Left lung (tissue), 4 donors: ENCODE measurements at regions not wholly inside any gene's neighbourhood (a gene's known extent, or its start where the extent isn't known, plus 50 kb on each side); places are given as distances from the start of the nearest gene placed in this dataset.
"Not testable (repeated sequence)": the region's sequence is repeated elsewhere in the genome, so short reads cannot be mapped to it uniquely, and the experiment has no call there.

Experiments
- ATAC-seq: fragments of 200-7000 bp; cut with Tn5 transposase; one replicate; pipeline ENCODE4 v1.9.1; 2020; ENCODE audit warnings: moderate library complexity
- DNase-seq, 4 donors: peaks; one replicate each; pipeline ENCODE4 v3.0.0-alpha.2; 2013 to 2020
- H3K27ac ChIP-seq, 2 donors: fragments of 200-600 bp; sonication (generic) in 1 of 2; one replicate each; pipeline versions ENCODE4 v1.5.0 to v1.8.0; 2020 to 2021
- H3K27me3 ChIP-seq, 2 donors: fragments of 200-600 bp; sonication (generic) in 1 of 2; one replicate each; pipeline versions ENCODE4 v1.5.0 to v1.8.0; 2020 to 2021
- H3K36me3 ChIP-seq, 2 donors: fragments of 200-600 bp; sonication (generic) in 1 of 2; one replicate each; pipeline versions ENCODE4 v1.5.0 to v1.8.0; 2020 to 2021
- H3K4me1 ChIP-seq, 2 donors: fragments of 200-600 bp; one replicate each; pipeline ENCODE4 v1.8.0; 2021
- H3K4me3 ChIP-seq, 2 donors: fragments of 200-600 bp; sonication (generic) in 1 of 2; one replicate each; pipeline versions ENCODE4 v1.5.0 to v1.8.0; 2020 to 2021; ENCODE audit warnings: mild to moderate bottlenecking in 1 of 2
- H3K9me3 ChIP-seq, 2 donors: fragments of 200-600 bp; sonication (generic) in 1 of 2; one replicate each; pipeline versions ENCODE4 v1.5.0 to v1.8.0; 2020 to 2021
- intact Hi-C, 2 donors: fragments of 100-400 bp; cut with DNase I; formaldehyde crosslinking; loops; one replicate each; pipeline versions ENCODE4 v1.11.2 to v1.14.2; 2022
- donor health status: DM: no; HTN: yes; CAD: no.
- donor health status: DM: no; HTN: no; CAD: no.

GRCh38 chr1:800397-800796 is 113.9 kb upstream of the OR4F16 start:
- H3K9me3 ChIP-seq, H3K36me3 ChIP-seq, H3K27me3 ChIP-seq, H3K4me3 ChIP-seq, DNase-seq, ATAC-seq, H3K27ac ChIP-seq, intact Hi-C loops, H3K4me1 ChIP-seq: not testable (repeated sequence)

- intact Hi-C loops = not testable (repeated sequence)
Observed at GRCh38 chr1:804378-805115, 118.1 kb upstream of the OR4F16 start.

GRCh38 chr1:805310-805709 is 118.4 kb upstream of the SAMD11 start:
- intact Hi-C loops, DNase-seq, H3K36me3 ChIP-seq, H3K27me3 ChIP-seq, H3K4me1 ChIP-seq, H3K9me3 ChIP-seq, H3K27ac ChIP-seq, H3K4me3 ChIP-seq, ATAC-seq: not testable (repeated sequence)

More at GRCh38 chr1:804378-805115, 118.1 kb upstream of the OR4F16 start:
- not testable (repeated sequence) for H3K4me1 ChIP-seq, H3K27ac ChIP-seq, H3K27me3 ChIP-seq, H3K4me3 ChIP-seq, H3K9me3 ChIP-seq, H3K36me3 ChIP-seq
- DNase-seq = peak in 1 of 4 donors; percentile 72
- ATAC-seq = peak; percentile 88

GRCh38 chr1:807066-807465 is 116.7 kb upstream of the SAMD11 start:
- DNase-seq, H3K27ac ChIP-seq, H3K27me3 ChIP-seq, H3K4me3 ChIP-seq, ATAC-seq, H3K9me3 ChIP-seq, H3K4me1 ChIP-seq, intact Hi-C loops, H3K36me3 ChIP-seq: not testable (repeated sequence)

- DNase-seq, ATAC-seq, intact Hi-C loops, H3K4me3 ChIP-seq, H3K36me3 ChIP-seq, H3K9me3 ChIP-seq, H3K4me1 ChIP-seq, H3K27ac ChIP-seq, H3K27me3 ChIP-seq: not testable (repeated sequence)
Observed at GRCh38 chr1:807699-808390, 115.9 kb upstream of the SAMD11 start.

- DNase-seq, H3K27ac ChIP-seq, H3K36me3 ChIP-seq, H3K4me3 ChIP-seq, H3K27me3 ChIP-seq, H3K9me3 ChIP-seq, ATAC-seq, intact Hi-C loops, H3K4me1 ChIP-seq: not testable (repeated sequence)
Observed at GRCh38 chr1:810949-811348, 112.8 kb upstream of the SAMD11 start.

- H3K27ac ChIP-seq, H3K4me1 ChIP-seq, H3K36me3 ChIP-seq, H3K27me3 ChIP-seq, H3K9me3 ChIP-seq, ATAC-seq, H3K4me3 ChIP-seq, intact Hi-C loops, DNase-seq: not testable (repeated sequence)
Observed at GRCh38 chr1:812535-813127, 111.1 kb upstream of the SAMD11 start.

GRCh38 chr1:814543-814942 is 109.2 kb upstream of the SAMD11 start:
- H3K27me3 ChIP-seq, H3K36me3 ChIP-seq, H3K9me3 ChIP-seq, H3K27ac ChIP-seq, DNase-seq, ATAC-seq, H3K4me1 ChIP-seq, intact Hi-C loops, H3K4me3 ChIP-seq: not testable (repeated sequence)

GRCh38 chr1:815147-815922 is 108.4 kb upstream of the SAMD11 start:
- not testable (repeated sequence) for ATAC-seq

GRCh38 chr1:817071-817599 is 106.6 kb upstream of the SAMD11 start:
- H3K27ac ChIP-seq = peak overlapping the region; percentile 59 to 70
- H3K4me3 ChIP-seq, intact Hi-C loops, H3K27me3 ChIP-seq, H3K36me3 ChIP-seq, H3K9me3 ChIP-seq, H3K4me1 ChIP-seq: not testable (repeated sequence)
- DNase-seq (peak in 2 of 4 donors; percentile 45 to 48), ATAC-seq (peak; percentile 90)

More at GRCh38 chr1:815147-815922, 108.4 kb upstream of the SAMD11 start:
- H3K9me3 ChIP-seq, H3K27me3 ChIP-seq, H3K4me3 ChIP-seq, H3K36me3 ChIP-seq, H3K4me1 ChIP-seq, H3K27ac ChIP-seq, DNase-seq, intact Hi-C loops: not testable (repeated sequence)

- intact Hi-C loops, H3K4me1 ChIP-seq, H3K36me3 ChIP-seq, H3K4me3 ChIP-seq, H3K9me3 ChIP-seq, H3K27me3 ChIP-seq: not testable (repeated sequence)
- peak overlapping the region in 1 of 2 donors; percentile 37 for H3K27ac ChIP-seq
- ATAC-seq (peak; percentile 66), DNase-seq (peak in 2 of 4 donors; percentile 25 to 52)
Observed at GRCh38 chr1:817658-818617, 105.8 kb upstream of the SAMD11 start.
